ENCODE measurements at regions not wholly inside any gene's neighbourhood (a gene's known extent, or its start where the extent isn't known, plus 50 kb on each side); places are given as distances from the start of the nearest gene placed in this dataset.
A peak's percentile ranks its signal among the peaks of the same experiment; 100 is the strongest.

DNA sequence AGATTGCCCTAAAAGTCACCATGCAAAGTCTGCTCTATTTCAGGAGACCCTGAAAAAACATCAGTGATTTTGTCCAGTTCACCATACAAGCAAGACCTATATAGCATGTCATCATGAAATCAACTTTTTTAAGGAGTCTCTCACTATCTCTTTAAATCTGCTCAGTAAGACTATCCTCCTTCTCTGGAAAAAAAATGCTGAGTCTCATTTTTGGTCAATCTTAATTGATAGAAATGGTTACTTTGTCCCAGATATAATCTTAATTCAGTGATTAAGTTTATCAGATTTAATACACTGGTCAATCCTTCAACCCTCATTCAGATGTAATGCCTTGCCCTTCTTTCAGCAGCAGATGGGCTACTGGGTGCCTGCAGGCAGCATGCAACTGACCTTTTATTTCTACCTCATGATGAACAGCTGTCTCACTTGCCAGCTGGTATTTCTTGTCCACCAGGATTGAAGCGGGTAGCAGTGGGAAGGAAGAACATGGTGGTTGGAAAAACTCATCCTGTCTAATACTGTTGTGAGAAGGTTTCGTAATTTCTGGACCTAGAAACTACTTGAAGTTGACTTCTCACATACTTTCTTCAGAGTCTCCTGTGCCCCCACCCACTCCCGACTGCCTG, 375.3 kb downstream of the DNAH5 start:
- no peaks in the 10 kb centered on the region for H3K36me3 ChIP-seq (ENCODE audit: insufficient read depth, low read length)
- no peak overlapping the region for H3K4me3 ChIP-seq (ENCODE audit: low read depth, low read length)
- no peaks in the 10 kb centered on the region for H3K27me3 ChIP-seq (ENCODE audit: insufficient read depth, low read length)
- H3K4me1 ChIP-seq (ENCODE audit: control insufficient read depth, insufficient read depth, low read length, unreplicated experiment): peaks cover 23% of the 10 kb centered on the region
- H3K79me2 ChIP-seq (ENCODE audit: control insufficient read depth, insufficient read depth, low read length, unreplicated experiment): no peaks in the 10 kb centered on the region
- H3K27ac ChIP-seq (ENCODE audit: low read depth, low read length): no peak overlapping the region
- H2AFZ ChIP-seq (ENCODE audit: low read length, unreplicated experiment): no peak overlapping the region

DNA sequence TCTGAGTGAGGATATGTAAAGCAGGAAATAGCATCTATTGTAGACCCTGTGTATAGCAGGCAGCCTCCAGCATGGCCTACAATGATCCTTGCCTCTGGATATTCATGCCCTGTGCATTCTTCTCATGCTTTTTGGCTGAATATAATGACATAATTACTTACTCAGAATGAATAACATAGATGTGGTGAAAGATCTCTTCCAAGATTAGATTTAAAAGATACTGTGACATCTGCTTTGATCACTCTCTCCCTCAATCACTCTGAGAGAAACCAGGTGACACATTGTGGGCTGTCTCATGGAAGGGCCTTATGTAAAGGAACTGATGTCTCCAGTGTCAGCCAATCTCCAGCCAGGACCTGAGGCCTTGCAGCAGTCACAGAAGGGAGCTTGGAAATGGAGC, 376.7 kb downstream of the DNAH5 start:
- H3K4me1 ChIP-seq (ENCODE audit: control insufficient read depth, insufficient read depth, low read length, unreplicated experiment): peaks cover 23% of the 10 kb centered on the region
- peak overlapping the region; percentile 82 for H3K27ac ChIP-seq (ENCODE audit: low read depth, low read length)
- no peak overlapping the region for H3K4me3 ChIP-seq (ENCODE audit: low read depth, low read length)
- H3K27me3 ChIP-seq (ENCODE audit: insufficient read depth, low read length): no peaks in the 10 kb centered on the region
- no peak overlapping the region for H2AFZ ChIP-seq (ENCODE audit: low read length, unreplicated experiment)
- no peaks in the 10 kb centered on the region for H3K79me2 ChIP-seq (ENCODE audit: control insufficient read depth, insufficient read depth, low read length, unreplicated experiment)
- H3K36me3 ChIP-seq (ENCODE audit: insufficient read depth, low read length): no peaks in the 10 kb centered on the region

DNA sequence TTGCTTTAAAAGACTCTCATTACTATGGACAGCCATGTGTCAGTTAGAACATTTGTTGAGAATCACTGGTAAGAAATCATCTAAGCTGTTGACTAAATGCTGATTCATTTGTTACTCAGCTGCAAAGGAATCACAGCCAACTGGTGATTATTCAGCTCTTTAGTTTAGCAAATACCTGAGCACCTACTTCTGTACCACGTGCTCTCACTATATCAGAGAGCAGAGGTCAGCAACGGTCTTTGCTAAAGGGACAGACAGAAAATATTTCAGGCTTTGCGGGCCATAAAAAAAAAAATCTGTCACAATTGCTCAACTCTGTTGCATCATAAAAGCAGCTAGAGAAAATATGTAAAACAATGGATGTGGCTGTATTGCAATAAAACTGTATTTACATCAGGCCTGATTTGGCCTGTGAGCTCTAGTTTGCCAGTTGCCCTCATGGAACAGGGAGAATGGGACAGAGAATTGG, 377.6 kb downstream of the DNAH5 start:
- Histone ChIP-seq H3K27me3 (ENCODE audit: insufficient read depth, low read length) (no peaks in the 10 kb centered on the region), H2AFZ (ENCODE audit: low read length, unreplicated experiment) (no peak overlapping the region), H3K4me3 (ENCODE audit: low read depth, low read length) (no peak overlapping the region; the same call in 1 of the 2 replicates), H3K79me2 (ENCODE audit: control insufficient read depth, insufficient read depth, low read length, unreplicated experiment) (no peaks in the 10 kb centered on the region), H3K4me1 (ENCODE audit: control insufficient read depth, insufficient read depth, low read length, unreplicated experiment) (peaks cover 23% of the 10 kb centered on the region), H3K36me3 (ENCODE audit: insufficient read depth, low read length) (no peaks in the 10 kb centered on the region), H3K27ac (ENCODE audit: low read depth, low read length) (peak overlapping the region; percentile 82)

DNA sequence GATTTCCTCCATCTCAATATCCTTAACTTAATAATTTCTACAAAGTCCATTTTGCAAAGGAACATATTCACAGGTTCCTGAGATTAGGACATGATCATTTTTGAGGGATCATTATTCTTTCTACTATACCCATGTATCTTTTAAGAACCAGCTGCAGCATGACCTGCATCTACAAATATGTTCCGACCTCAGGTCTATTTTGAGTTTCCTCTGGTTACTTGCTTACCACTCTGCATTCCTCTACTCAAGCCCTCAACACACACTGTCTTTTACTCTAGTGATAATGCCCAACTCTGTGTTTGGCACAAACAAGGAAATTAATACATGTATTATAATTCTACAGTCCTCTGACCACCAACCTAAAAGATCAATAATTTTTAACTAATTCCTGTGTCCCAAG, 386.1 kb downstream of the DNAH5 start:
- no peak overlapping the region for H3K4me3 ChIP-seq (ENCODE audit: low read depth, low read length)
- no peaks in the 10 kb centered on the region for H3K36me3 ChIP-seq (ENCODE audit: insufficient read depth, low read length)
- no peak overlapping the region for H3K27ac ChIP-seq (ENCODE audit: low read depth, low read length)
- no peaks in the 10 kb centered on the region for H3K79me2 ChIP-seq (ENCODE audit: control insufficient read depth, insufficient read depth, low read length, unreplicated experiment)
- no peaks in the 10 kb centered on the region for H3K27me3 ChIP-seq (ENCODE audit: insufficient read depth, low read length)
- no peaks in the 10 kb centered on the region for H3K4me1 ChIP-seq (ENCODE audit: control insufficient read depth, insufficient read depth, low read length, unreplicated experiment)
- no peak overlapping the region for H2AFZ ChIP-seq (ENCODE audit: low read length, unreplicated experiment)

DNA sequence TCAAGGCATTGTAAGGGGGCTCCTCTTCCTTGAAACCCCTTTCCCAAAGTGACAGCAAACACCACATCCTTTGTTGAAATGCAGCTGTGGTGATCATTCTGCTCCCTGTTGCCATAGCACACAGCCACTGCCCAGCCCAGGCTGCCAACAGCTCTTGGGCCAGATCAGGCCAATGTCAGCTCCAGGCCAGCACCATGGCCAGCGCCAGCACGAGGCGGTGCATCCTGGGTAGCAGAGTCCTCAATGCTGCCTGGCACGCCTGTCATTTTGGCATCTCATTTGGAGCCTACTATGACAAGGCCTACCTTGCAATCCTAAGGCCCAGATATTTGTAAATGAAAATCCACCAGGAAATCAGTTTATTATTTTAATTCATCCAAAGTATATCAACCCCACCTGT, 390.6 kb downstream of the DNAH5 start:
- Histone ChIP-seq H3K4me3 (ENCODE audit: low read depth, low read length) (no peak overlapping the region), H3K27me3 (ENCODE audit: insufficient read depth, low read length) (peaks cover 13% of the 10 kb centered on the region; the same call in 1 of the 2 replicates), H2AFZ (ENCODE audit: low read length, unreplicated experiment) (no peak overlapping the region), H3K36me3 (ENCODE audit: insufficient read depth, low read length) (no peaks in the 10 kb centered on the region), H3K4me1 (ENCODE audit: control insufficient read depth, insufficient read depth, low read length, unreplicated experiment) (no peaks in the 10 kb centered on the region), H3K27ac (ENCODE audit: low read depth, low read length) (no peak overlapping the region), H3K79me2 (ENCODE audit: control insufficient read depth, insufficient read depth, low read length, unreplicated experiment) (no peaks in the 10 kb centered on the region)

DNA sequence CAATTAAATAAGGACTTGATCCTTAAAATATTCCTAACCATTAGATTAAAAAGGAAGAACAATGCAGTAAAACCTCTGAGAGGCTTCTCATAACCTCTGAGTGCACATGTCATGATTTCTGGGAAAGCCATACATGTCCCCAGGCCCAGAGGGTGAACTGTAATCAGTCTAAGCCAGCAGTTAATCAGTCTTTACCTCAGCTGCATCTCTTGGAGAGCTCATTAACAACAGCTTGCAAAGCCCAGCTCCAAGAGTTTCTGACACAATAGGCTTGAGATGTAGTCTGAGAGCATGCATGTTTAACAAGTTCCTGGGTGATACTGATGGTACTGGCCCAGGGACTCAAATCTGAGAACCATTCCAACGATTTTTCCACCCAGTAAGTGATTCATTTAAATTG, 392.1 kb downstream of the DNAH5 start:
- H3K4me1 ChIP-seq (ENCODE audit: control insufficient read depth, insufficient read depth, low read length, unreplicated experiment): no peaks in the 10 kb centered on the region
- no peaks in the 10 kb centered on the region for H3K79me2 ChIP-seq (ENCODE audit: control insufficient read depth, insufficient read depth, low read length, unreplicated experiment)
- no peak overlapping the region for H3K27ac ChIP-seq (ENCODE audit: low read depth, low read length)
- H3K36me3 ChIP-seq (ENCODE audit: insufficient read depth, low read length): no peaks in the 10 kb centered on the region
- H3K4me3 ChIP-seq (ENCODE audit: low read depth, low read length): no peak overlapping the region
- H3K27me3 ChIP-seq (ENCODE audit: insufficient read depth, low read length): peaks cover 14% of the 10 kb centered on the region; the same call in 1 of the 2 replicates
- no peak overlapping the region for H2AFZ ChIP-seq (ENCODE audit: low read length, unreplicated experiment)

DNA sequence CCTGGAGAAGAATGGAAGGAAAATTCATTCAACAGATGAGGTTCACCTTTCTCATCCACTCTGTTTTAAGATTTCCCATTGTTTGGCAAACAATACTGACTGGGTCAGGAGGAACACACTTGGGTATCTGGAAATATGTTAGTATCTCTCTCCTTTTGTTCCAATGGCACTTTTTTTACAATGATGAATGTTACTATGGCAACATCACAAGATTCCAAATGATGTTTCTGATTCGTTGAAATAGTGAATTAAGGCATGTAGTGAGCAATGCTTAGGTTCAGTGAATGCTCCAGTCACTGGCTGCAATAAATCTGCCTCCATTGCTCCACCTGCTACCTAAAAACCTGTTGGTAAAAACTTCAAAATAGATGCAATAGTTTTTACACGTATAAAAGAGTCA, 392.8 kb downstream of the DNAH5 start:
- no peaks in the 10 kb centered on the region for H3K36me3 ChIP-seq (ENCODE audit: insufficient read depth, low read length)
- H3K4me1 ChIP-seq (ENCODE audit: control insufficient read depth, insufficient read depth, low read length, unreplicated experiment): no peaks in the 10 kb centered on the region
- H3K4me3 ChIP-seq (ENCODE audit: low read depth, low read length): no peak overlapping the region
- H3K27ac ChIP-seq (ENCODE audit: low read depth, low read length): no peak overlapping the region
- no peak overlapping the region for H2AFZ ChIP-seq (ENCODE audit: low read length, unreplicated experiment)
- H3K27me3 ChIP-seq (ENCODE audit: insufficient read depth, low read length): peaks cover 14% of the 10 kb centered on the region; the same call in 1 of the 2 replicates
- H3K79me2 ChIP-seq (ENCODE audit: control insufficient read depth, insufficient read depth, low read length, unreplicated experiment): no peaks in the 10 kb centered on the region

DNA sequence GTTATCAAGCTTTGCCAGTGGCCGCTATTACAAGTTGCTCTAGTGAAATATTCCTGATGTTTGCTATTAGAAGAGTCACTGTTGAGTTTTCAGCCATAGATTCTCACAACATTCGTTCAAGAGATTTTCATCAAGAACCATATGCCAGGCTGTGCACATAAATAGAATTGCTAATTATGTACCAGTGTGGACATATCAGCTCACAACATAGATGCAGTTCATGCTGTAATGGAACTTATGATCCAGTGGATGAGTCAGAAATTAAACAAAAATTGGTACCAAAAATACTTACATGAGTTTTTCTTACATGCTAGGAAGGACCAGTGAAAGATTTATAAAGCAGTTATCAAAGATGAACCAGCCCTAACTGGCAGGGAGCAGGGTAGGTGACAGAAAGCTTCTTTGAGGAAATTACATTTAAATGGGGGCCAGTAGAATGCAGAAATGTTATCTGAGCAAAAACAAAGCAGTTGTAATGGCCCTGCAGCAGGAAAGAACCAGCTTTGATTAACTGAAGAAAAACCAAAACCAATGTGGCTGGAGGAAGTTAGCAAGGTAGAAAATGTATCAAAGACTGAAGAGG, 404.2 kb downstream of the DNAH5 start:
- Histone ChIP-seq H3K27me3 (ENCODE audit: insufficient read depth, low read length) (no peaks in the 10 kb centered on the region), H3K36me3 (ENCODE audit: insufficient read depth, low read length) (no peaks in the 10 kb centered on the region), H3K4me3 (ENCODE audit: low read depth, low read length) (no peak overlapping the region), H2AFZ (ENCODE audit: low read length, unreplicated experiment) (no peak overlapping the region), H3K79me2 (ENCODE audit: control insufficient read depth, insufficient read depth, low read length, unreplicated experiment) (no peaks in the 10 kb centered on the region), H3K4me1 (ENCODE audit: control insufficient read depth, insufficient read depth, low read length, unreplicated experiment) (no peaks in the 10 kb centered on the region), H3K27ac (ENCODE audit: low read depth, low read length) (no peak overlapping the region)

DNA sequence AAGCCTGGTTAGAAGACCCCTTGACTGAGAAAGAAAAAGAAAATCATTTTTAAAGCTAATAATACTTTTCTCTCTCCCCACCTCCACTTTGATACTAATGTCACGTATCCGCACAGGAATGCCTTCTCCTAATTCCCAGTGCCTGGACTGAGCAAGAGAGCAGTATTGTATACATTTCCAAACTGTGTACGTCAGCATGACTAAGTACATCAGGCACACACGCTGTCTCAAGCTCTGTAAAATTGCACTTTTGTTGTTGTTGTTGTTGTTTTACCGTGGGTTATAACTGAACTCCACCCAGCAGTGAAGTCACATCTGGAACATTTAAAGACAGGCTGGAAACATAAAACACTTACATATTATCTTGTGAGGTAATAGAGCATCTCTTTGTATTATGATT, 407.6 kb downstream of the DNAH5 start:
- H3K4me1 ChIP-seq (ENCODE audit: control insufficient read depth, insufficient read depth, low read length, unreplicated experiment): no peaks in the 10 kb centered on the region
- H3K79me2 ChIP-seq (ENCODE audit: control insufficient read depth, insufficient read depth, low read length, unreplicated experiment): no peaks in the 10 kb centered on the region
- no peak overlapping the region for H3K27ac ChIP-seq (ENCODE audit: low read depth, low read length)
- H3K4me3 ChIP-seq (ENCODE audit: low read depth, low read length): no peak overlapping the region
- H3K36me3 ChIP-seq (ENCODE audit: insufficient read depth, low read length): no peaks in the 10 kb centered on the region
- no peak overlapping the region for H2AFZ ChIP-seq (ENCODE audit: low read length, unreplicated experiment)
- H3K27me3 ChIP-seq (ENCODE audit: insufficient read depth, low read length): no peaks in the 10 kb centered on the region

DNA sequence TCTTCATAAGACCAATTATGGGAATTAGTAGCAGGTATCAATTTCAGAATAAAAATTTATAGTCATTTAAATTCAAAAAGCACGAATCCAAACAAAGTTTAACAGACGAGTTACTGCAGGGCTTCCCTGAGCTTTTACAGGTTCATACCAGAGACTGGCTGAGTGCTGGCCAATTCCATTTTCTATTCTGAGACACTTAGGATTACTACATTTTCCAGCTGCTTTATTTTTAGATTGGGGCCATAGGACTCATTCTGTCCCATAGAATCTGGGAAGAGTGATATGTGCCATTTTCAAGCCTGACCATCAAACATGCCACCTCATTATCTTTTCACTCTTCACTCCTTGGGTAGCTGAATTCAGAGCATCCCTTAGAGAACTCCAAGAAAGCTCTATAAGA, 410.7 kb downstream of the DNAH5 start:
- no peak overlapping the region for H2AFZ ChIP-seq (ENCODE audit: low read length, unreplicated experiment)
- no peak overlapping the region for H3K4me3 ChIP-seq (ENCODE audit: low read depth, low read length)
- H3K4me1 ChIP-seq (ENCODE audit: control insufficient read depth, insufficient read depth, low read length, unreplicated experiment): no peaks in the 10 kb centered on the region
- H3K27me3 ChIP-seq (ENCODE audit: insufficient read depth, low read length): peaks cover 16% of the 10 kb centered on the region
- no peak overlapping the region for H3K27ac ChIP-seq (ENCODE audit: low read depth, low read length)
- no peaks in the 10 kb centered on the region for H3K79me2 ChIP-seq (ENCODE audit: control insufficient read depth, insufficient read depth, low read length, unreplicated experiment)
- H3K36me3 ChIP-seq (ENCODE audit: insufficient read depth, low read length): no peaks in the 10 kb centered on the region

DNA sequence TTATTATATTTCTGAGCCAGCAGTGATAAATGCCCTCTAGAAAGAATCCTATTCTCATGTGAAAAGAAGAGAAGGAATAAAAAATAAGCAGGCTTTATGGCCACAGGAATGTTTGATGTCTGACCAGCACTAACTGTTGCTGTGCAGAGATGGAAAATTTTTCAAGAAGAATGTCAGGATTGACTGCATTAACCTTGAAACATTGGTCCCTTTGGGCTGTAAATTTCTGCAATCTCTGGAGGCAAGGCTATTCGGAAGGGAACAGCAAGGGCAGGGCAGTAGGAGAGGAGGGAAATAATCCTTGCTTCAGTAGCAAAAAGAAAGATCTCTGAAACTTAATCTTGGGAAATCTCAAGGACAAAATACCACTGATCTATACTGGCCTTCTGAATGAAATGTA, 415.2 kb downstream of the DNAH5 start:
- H3K4me1 ChIP-seq (ENCODE audit: control insufficient read depth, insufficient read depth, low read length, unreplicated experiment): no peaks in the 10 kb centered on the region
- no peaks in the 10 kb centered on the region for H3K36me3 ChIP-seq (ENCODE audit: insufficient read depth, low read length)
- peaks cover 42% of the 10 kb centered on the region for H3K27me3 ChIP-seq (ENCODE audit: insufficient read depth, low read length)
- H2AFZ ChIP-seq (ENCODE audit: low read length, unreplicated experiment): no peak overlapping the region
- H3K27ac ChIP-seq (ENCODE audit: low read depth, low read length): no peak overlapping the region
- H3K79me2 ChIP-seq (ENCODE audit: control insufficient read depth, insufficient read depth, low read length, unreplicated experiment): no peaks in the 10 kb centered on the region
- no peak overlapping the region for H3K4me3 ChIP-seq (ENCODE audit: low read depth, low read length)

Data from ACC112 (cell line).